Liver (tissue), 8 donors: ENCODE measurements at regions not wholly inside any gene's neighbourhood (a gene's known extent, or its start where the extent isn't known, plus 50 kb on each side); places are given as distances from the start of the nearest gene placed in this dataset.

Experiments used
- DNase-seq: peaks from one replicate; pipeline ENCODE4 v3.0.0-alpha.2; 2017; ENCODE audit warnings: low spot score
- H3K27ac ChIP-seq, 2 donors: one replicate each; pipeline ENCODE4 v1.7.0; 2013; ENCODE audit warnings: inconsistent platforms in 2 of 2, low read length in 2 of 2, control low read depth in 1 of 2, low read depth in 1 of 2, mild to moderate bottlenecking in 1 of 2
- H3K27me3 ChIP-seq, 4 donors: one replicate each; pipeline versions ENCODE4 v1.6.1 to v1.7.0; 2013; ENCODE audit warnings: low read length in 3 of 4, inconsistent platforms in 1 of 4, mild to moderate bottlenecking in 1 of 4, moderate library complexity in 1 of 4; ENCODE audit not compliant: control insufficient read depth in 4 of 4, insufficient read depth in 4 of 4
- H3K36me3 ChIP-seq, 4 donors: one replicate each; pipeline versions ENCODE4 v1.6.1 to v1.7.0; 2013; ENCODE audit warnings: low read length in 3 of 4, mild to moderate bottlenecking in 3 of 4, low read depth in 1 of 4, moderate library complexity in 1 of 4; ENCODE audit not compliant: control insufficient read depth in 4 of 4, insufficient read depth in 3 of 4
- H3K4me1 ChIP-seq, 4 donors: one replicate each; pipeline versions ENCODE4 v1.6.1 to v1.7.0; 2013; ENCODE audit warnings: low read length in 3 of 4, mild to moderate bottlenecking in 3 of 4, moderate library complexity in 1 of 4; ENCODE audit not compliant: control insufficient read depth in 4 of 4, insufficient read depth in 4 of 4
- H3K4me3 ChIP-seq, 3 donors: one replicate each; pipeline versions ENCODE4 v1.6.1 to v1.7.0; 2013; ENCODE audit warnings: low read length in 3 of 3, control low read depth in 1 of 3, low read depth in 1 of 3, mild to moderate bottlenecking in 1 of 3
- H3K9ac ChIP-seq, 2 donors: one replicate each; pipeline ENCODE4 v1.7.0; 2013; ENCODE audit warnings: low read length in 2 of 2, mild to moderate bottlenecking in 2 of 2, moderate library complexity in 2 of 2, control low read depth in 1 of 2, low read depth in 1 of 2
- H3K9me3 ChIP-seq, 4 donors: one replicate each; pipeline versions ENCODE4 v1.6.1 to v1.7.0; 2013; ENCODE audit warnings: low read length in 3 of 4; ENCODE audit not compliant: control insufficient read depth in 4 of 4
- ATF3 ChIP-seq: IDR thresholded peaks from 2 replicates; pipeline ENCODE4 v1.6.1; 2016; ENCODE audit warnings: antibody characterized with exemption
- CTCF ChIP-seq: fragments of 150-350 bp; IDR thresholded peaks from 2 replicates; pipeline ENCODE4 v1.5.1; 2017; ENCODE audit warnings: improper control_type of control experiment, low read depth, low read length; ENCODE audit not compliant: missing input control
- EGR1 ChIP-seq, 2 donors: IDR thresholded peaks; 2 replicates each; pipeline ENCODE4 v1.6.1; 2016 to 2018; ENCODE audit warnings: antibody characterized with exemption in 2 of 2, low read depth in 2 of 2
- FOXA1 ChIP-seq: IDR thresholded peaks from 2 replicates; pipeline ENCODE4 v1.6.1; 2016; ENCODE audit warnings: antibody characterized with exemption
- FOXA2 ChIP-seq: IDR thresholded peaks from 2 replicates; pipeline ENCODE4 v1.6.1; 2016; ENCODE audit warnings: antibody characterized with exemption
- HNF4A ChIP-seq, 2 donors: conservative IDR thresholded peaks; 2 replicates each; pipeline ENCODE4 v1.6.1; 2016; ENCODE audit warnings: antibody characterized with exemption in 2 of 2, mild to moderate bottlenecking in 2 of 2
- HNF4G ChIP-seq: IDR thresholded peaks from 2 replicates; pipeline ENCODE4 v1.6.1; 2016; ENCODE audit warnings: antibody characterized with exemption
- JUND ChIP-seq, 2 donors: IDR thresholded peaks; 2 replicates each; pipeline ENCODE4 v1.6.1; 2016; ENCODE audit warnings: antibody characterized with exemption in 2 of 2
- MAX ChIP-seq: IDR thresholded peaks from 2 replicates; pipeline ENCODE4 v1.6.1; 2016; ENCODE audit warnings: antibody characterized with exemption
- NR2F2 ChIP-seq: IDR thresholded peaks from 2 replicates; pipeline ENCODE4 v1.6.1; 2016; ENCODE audit warnings: antibody characterized with exemption
- RAD21 ChIP-seq, 2 donors: IDR thresholded peaks; 2 replicates each; pipeline ENCODE4 v1.6.1; 2016; ENCODE audit warnings: antibody characterized with exemption in 2 of 2, mild to moderate bottlenecking in 2 of 2
- REST ChIP-seq: IDR thresholded peaks from 2 replicates; pipeline ENCODE4 v1.6.1; 2016; ENCODE audit warnings: antibody characterized with exemption, mild to moderate bottlenecking
- RXRA ChIP-seq, 2 donors: IDR thresholded peaks; 2 replicates each; pipeline ENCODE4 v1.6.1; 2017 to 2018; ENCODE audit warnings: antibody characterized with exemption in 2 of 2, mild to moderate bottlenecking in 1 of 2
- SP1 ChIP-seq: IDR thresholded peaks from 2 replicates; pipeline ENCODE4 v1.6.1; 2018; ENCODE audit warnings: antibody characterized with exemption, mild to moderate bottlenecking
- YY1 ChIP-seq: IDR thresholded peaks from 2 replicates; pipeline ENCODE4 v1.6.1; 2016; ENCODE audit warnings: antibody characterized with exemption, mild to moderate bottlenecking
- ZBTB33 ChIP-seq: IDR thresholded peaks from 2 replicates; pipeline ENCODE4 v1.6.1; 2016; ENCODE audit warnings: antibody characterized with exemption
- WGBS: extraction: QIAGEN DNeasy Blood & Tissue Kit; methylation state at CpG from one replicate; pipeline ENCODE4 v1.1.7; 2013; 5-methylcytosine and 5-hydroxymethylcytosine counted together
- donor health status: healthy.
- donor health status: healthy.
- donor health status: healthy.
- donor health status: healthy.
- donor health status: healthy.

- Histone ChIP-seq H3K36me3 (no peaks in the 10 kb centered on the region), H3K9ac (no peak overlapping the region), H3K4me3 (no peak overlapping the region), H3K9me3 (no peaks in the 10 kb centered on the region), H3K4me1 (peaks cover 0 to 4% (median 0%) of the 10 kb centered on the region in 4 donors), H3K27ac (no peak overlapping the region), H3K27me3 (no peaks in the 10 kb centered on the region)
- TF ChIP-seq ATF3 = no peak
- TF ChIP-seq FOXA1 = no peak
- no peak for TF ChIP-seq JUND (IDR thresholded peaks at IDR 0.05)
- TF ChIP-seq FOXA2 = no peak
- no peak for TF ChIP-seq NR2F2
- TF ChIP-seq CTCF = no peak
- no peak for TF ChIP-seq RAD21 (IDR thresholded peaks at IDR 0.05)
- TF ChIP-seq ZBTB33 = no peak
- no peak for TF ChIP-seq MAX
- TF ChIP-seq REST = no peak
- no peak for TF ChIP-seq EGR1 (IDR thresholded peaks at IDR 0.05; ENCODE audit: low read depth in 2 of 2)
- TF ChIP-seq RXRA (IDR thresholded peaks at IDR 0.05) = no peak
- no peak for TF ChIP-seq YY1
- no peak for TF ChIP-seq HNF4G
- no peak for TF ChIP-seq HNF4A (conservative IDR thresholded peaks at IDR 0.05)
- DNase-seq = no peak
- 75% methylated on average over 5 of the region's 5 CpGs for WGBS
Measured at GRCh38 chr4:24666816-24667477, 82.6 kb upstream of the DHX15 start.

GRCh38 chr4:24668956-24669355 is 84.6 kb upstream of the DHX15 start:
- 89% methylated on average over 10 of the region's 10 CpGs for WGBS
- no peak overlapping the region for H3K4me3 ChIP-seq
- no peak overlapping the region for H3K9ac ChIP-seq
- TF ChIP-seq CTCF (no peak), HNF4G (no peak), NR2F2 (no peak), FOXA2 (no peak), SP1 (no peak)
- no peaks in the 10 kb centered on the region for H3K36me3 ChIP-seq
- H3K27ac ChIP-seq = no peak overlapping the region
- no peaks in the 10 kb centered on the region for H3K4me1 ChIP-seq
- DNase-seq = no peak
- no peaks in the 10 kb centered on the region for H3K27me3 ChIP-seq
- no peaks in the 10 kb centered on the region for H3K9me3 ChIP-seq
